ENCODE measurements at regions not wholly inside any gene's neighbourhood (a gene's known extent, or its start where the extent isn't known, plus 50 kb on each side); places are given as distances from the start of the nearest gene placed in this dataset.

DNA sequence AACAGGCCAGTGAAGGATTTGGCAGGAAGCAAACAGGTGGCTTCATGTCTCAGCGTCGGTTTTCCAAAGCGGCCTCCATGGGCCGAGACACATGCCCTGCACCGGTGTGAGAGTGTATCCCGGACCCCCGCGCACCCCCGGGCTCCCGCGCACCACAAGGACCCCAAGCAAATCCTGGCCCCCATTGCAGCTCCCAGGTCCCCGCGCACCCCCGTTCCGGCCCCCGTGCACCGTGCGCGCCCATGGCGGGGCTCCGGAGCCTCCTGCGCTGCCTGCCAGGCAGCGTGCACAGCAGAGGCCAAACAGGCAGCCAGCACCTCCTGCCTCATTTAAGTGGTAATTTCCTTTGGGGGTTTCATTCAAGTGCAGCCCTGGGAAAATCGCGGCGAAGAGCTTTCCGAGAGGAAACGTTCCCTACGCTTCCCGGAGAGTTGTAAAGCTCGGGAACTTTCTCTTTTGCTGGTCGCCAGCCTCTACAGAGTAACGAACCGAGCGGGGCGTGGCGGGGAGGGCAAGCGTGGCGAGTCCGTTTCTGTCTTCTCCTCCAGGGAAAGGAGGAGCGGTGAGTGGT is 145.5 kb upstream of the SLC24A2 start:
- Histone ChIP-seq H3K36me3 (no peaks in the 10 kb centered on the region), H3K4me3 (ENCODE audit: low read depth, low read length) (no peak overlapping the region), H3K27me3 (no peaks in the 10 kb centered on the region), H3K9me3 (no peaks in the 10 kb centered on the region), H3K4me1 (no peaks in the 10 kb centered on the region)
- TF ChIP-seq, protein P1, sequence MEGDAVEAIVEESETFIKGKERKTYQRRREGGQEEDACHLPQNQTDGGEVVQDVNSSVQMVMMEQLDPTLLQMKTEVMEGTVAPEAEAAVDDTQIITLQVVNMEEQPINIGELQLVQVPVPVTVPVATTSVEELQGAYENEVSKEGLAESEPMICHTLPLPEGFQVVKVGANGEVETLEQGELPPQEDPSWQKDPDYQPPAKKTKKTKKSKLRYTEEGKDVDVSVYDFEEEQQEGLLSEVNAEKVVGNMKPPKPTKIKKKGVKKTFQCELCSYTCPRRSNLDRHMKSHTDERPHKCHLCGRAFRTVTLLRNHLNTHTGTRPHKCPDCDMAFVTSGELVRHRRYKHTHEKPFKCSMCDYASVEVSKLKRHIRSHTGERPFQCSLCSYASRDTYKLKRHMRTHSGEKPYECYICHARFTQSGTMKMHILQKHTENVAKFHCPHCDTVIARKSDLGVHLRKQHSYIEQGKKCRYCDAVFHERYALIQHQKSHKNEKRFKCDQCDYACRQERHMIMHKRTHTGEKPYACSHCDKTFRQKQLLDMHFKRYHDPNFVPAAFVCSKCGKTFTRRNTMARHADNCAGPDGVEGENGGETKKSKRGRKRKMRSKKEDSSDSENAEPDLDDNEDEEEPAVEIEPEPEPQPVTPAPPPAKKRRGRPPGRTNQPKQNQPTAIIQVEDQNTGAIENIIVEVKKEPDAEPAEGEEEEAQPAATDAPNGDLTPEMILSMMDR (IDR thresholded peaks at IDR 0.05; ENCODE audit: low read depth, low read length), result no peak
- no peak for DNase-seq

DNA sequence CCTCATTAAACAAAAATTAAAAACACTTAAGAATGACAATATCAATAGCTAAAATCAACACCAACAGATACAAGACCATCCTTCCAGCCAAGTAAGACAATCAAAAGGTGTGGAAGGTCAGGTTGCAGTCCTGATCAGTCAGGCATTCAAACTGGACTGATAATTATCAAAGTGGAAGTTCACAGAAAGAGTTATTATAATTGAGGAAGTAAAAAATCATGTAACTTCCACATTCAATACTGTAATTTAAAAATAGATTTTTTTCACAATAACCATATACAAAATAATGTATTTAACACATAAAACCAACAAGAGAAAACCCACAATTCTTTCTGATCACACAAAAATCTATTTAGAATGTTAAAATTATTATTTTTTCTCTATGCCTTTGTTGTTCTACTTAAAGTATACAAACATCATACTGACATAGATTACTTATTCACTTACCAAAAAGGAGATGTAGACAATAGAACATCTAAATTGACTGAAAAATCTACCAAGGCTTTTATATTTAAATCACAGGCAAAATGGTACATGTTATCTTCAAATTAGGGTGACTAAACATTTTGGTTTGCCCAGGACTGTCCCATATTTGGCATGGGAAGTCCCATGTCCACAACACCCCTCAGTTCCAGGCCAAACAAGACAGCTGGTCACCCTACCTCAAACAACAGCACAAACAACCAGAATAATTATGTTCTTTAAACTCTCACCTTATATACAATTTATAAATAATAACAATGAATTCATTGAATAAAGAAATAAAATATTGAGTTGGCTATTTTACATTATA is 142.5 kb upstream of the SLC24A2 start:
- no peak overlapping the region for H3K4me3 ChIP-seq (ENCODE audit: low read depth, low read length)
- TF ChIP-seq, protein P1 (IDR thresholded peaks at IDR 0.05; ENCODE audit: low read depth, low read length), result no peak
- no peaks in the 10 kb centered on the region for H3K9me3 ChIP-seq
- H3K27me3 ChIP-seq, result peaks cover 13% of the 10 kb centered on the region
- no peak for DNase-seq
- no peaks in the 10 kb centered on the region for H3K4me1 ChIP-seq
- no peaks in the 10 kb centered on the region for H3K36me3 ChIP-seq

DNA sequence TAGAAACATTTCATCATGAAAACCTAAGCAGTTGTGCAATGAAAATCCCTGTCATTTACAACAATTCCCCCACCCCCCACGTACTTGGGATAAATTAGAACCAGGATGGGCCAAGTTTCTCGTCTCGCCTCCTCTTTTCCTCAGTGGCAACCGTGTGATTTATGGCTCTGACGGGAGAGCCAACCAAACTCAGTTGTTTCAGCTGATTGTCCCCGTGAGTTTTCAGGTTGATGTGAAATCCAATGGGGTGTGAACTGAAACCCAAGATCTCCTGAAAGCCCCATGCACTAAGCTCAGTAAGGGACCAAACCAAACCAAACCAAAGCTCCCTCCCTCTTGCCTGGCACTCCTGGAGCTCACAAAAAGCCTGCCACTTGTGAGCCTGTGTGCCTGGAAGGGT is 138.7 kb upstream of the SLC24A2 start:
- TF ChIP-seq, protein P1 (IDR thresholded peaks at IDR 0.05; ENCODE audit: low read depth, low read length), result no peak

DNA sequence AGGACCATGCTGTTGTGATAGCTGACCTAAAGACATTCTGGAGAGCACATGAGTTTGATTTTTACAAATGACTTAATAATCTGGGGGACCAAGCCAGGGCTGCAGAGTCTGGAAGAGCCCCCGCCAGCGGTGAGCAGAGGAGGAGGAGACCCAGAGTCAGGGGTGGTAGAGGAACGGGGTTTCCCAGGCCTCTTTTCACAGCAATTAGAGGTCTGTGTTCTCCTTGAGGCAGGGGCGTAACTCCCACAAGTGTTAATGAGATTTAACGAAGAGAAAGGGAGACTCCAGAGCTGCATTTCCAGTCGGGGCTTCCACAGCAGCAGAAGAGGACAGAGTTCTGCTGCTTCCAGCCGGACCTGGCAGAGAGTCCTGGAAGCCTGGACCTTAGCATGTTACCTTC is 137.9 kb upstream of the SLC24A2 start:
- no peak for DNase-seq

More for the DNA sequence above, 138.7 kb upstream of the SLC24A2 start:
- Histone ChIP-seq H3K4me3 (ENCODE audit: low read depth, low read length) (no peak overlapping the region), H3K4me1 (no peaks in the 10 kb centered on the region), H3K27me3 (peaks cover 13% of the 10 kb centered on the region), H3K9me3 (no peaks in the 10 kb centered on the region), H3K36me3 (no peaks in the 10 kb centered on the region)
- no peak for DNase-seq

DNA sequence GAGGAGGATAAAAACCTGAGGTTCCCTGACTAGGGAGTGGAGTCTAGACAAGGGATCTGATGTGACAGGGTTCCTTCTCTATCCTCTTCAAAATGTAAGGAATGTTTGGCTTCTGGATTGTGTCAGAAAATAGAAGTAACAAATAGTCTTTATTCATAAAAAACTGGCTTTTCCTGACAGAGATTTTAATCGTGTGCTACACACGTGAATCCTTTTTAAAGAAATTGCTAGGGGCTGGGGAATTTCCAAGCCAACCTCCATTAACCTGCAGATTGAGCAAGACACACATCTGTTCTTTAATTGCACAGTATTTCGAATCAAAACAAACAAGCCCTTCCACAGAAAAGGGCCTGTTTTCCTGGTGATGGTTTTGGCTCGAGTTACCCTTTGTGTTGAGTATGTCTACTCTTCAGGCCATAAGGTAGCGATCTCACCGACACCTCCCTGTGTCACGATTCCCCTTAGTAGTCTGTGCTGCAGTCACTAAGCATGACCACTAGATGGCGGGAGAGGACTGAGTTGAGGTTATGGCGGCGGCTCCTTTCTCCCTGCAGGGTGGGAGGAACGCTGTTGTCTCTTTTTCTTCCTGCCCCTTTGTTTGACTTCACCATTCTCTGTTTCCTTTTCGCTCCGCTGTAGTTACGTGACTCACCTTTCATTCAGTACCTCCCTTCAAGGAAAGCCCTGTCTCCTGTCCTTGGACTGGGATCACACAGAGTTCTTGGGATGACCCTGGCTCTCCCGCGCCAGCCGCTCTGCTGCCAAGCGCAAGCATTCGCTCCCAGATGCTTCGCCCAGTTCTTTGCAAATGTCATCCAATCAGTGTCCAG is 137.1 kb upstream of the SLC24A2 start:
- H3K9me3 ChIP-seq, result no peaks in the 10 kb centered on the region
- no peaks in the 10 kb centered on the region for H3K36me3 ChIP-seq
- TF ChIP-seq, protein P1 (IDR thresholded peaks at IDR 0.05; ENCODE audit: low read depth, low read length), result peak; percentile 98
- DNase-seq, result peak; percentile 74
- peaks cover 13% of the 10 kb centered on the region for H3K27me3 ChIP-seq
- peak overlapping the region; percentile 56 for H3K4me3 ChIP-seq (ENCODE audit: low read depth, low read length)
- H3K4me1 ChIP-seq, result no peaks in the 10 kb centered on the region

More for the DNA sequence above, 137.9 kb upstream of the SLC24A2 start:
- H3K36me3 ChIP-seq, result no peaks in the 10 kb centered on the region
- H3K9me3 ChIP-seq, result no peaks in the 10 kb centered on the region
- peaks cover 13% of the 10 kb centered on the region for H3K27me3 ChIP-seq
- no peaks in the 10 kb centered on the region for H3K4me1 ChIP-seq
- TF ChIP-seq, protein P1 (IDR thresholded peaks at IDR 0.05; ENCODE audit: low read depth, low read length), result no peak
- no peak overlapping the region for H3K4me3 ChIP-seq (ENCODE audit: low read depth, low read length)

Data from BE2C (cell line).